GM13976 (cell line): ENCODE measurements at regions not wholly inside any gene's neighbourhood (a gene's known extent, or its start where the extent isn't known, plus 50 kb on each side); places are given as distances from the start of the nearest gene placed in this dataset.

Source experiments
- DNase-seq: peaks from one replicate; pipeline ENCODE4 v3.0.0; 2012; ENCODE audit warnings: low spot score
- CTCF ChIP-seq: IDR thresholded peaks from 2 replicates; pipeline ENCODE4 v1.5.1; 2012; ENCODE audit warnings: borderline replicate concordance, mild to moderate bottlenecking; ENCODE audit not compliant: insufficient read depth; ENCODE audit errors: extremely low read depth, missing control alignments, control extremely low read depth
- in situ Hi-C: fragments of 300-500 bp; cut with MboI; formaldehyde crosslinking; loops from one replicate; pipeline ENCODE4 v1.12.0; 2022; ENCODE audit warnings: low sequenced_read_pairs, mixed read lengths, inconsistent platforms; ENCODE audit not compliant: unreplicated experiment

DNA sequence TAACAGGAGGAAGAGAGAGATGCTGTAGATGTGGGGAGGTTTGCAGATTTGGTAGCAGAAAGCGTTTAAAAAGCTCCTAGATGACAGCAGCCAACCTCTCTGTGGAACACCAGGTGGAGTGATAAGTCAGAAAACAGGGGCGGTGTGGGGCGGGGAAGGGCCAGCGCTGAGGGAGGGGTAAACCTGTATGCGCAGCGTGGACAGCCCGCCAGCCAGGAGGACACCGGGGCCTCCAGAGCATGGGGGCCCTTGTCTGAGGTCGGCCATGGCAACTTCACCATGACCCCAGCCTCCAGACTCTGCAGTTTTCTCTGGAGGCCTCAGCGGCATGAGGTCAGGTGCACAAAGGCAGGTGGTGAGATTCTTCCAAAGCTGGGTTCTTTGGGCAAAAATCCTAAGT lies 423.7 kb downstream of the BRD1 start:
- in situ Hi-C loops = no loop called here
- no peak for DNase-seq
- TF ChIP-seq CTCF = no peak

DNA sequence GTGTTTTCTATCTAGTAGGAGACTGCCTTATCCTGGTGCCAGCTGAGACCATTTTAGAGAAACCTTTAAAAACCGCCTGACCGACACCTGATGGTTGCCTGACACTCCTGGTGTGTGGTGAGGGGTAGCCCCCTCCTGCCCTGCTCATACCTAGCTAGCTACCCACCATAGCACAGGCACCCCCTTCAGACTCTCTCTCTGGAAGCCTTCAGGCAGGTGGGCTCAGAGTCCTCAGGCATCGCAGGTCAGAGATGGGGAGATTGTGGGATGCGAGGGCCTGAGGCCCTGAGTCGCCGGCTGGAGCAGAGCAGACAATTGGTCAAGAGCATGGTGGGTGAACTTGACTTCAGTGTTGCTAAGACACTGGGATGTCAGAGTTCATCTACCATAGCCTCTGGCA lies 424.6 kb downstream of the BRD1 start:
- DNase-seq = no peak
- in situ Hi-C loops = no loop called here

DNA sequence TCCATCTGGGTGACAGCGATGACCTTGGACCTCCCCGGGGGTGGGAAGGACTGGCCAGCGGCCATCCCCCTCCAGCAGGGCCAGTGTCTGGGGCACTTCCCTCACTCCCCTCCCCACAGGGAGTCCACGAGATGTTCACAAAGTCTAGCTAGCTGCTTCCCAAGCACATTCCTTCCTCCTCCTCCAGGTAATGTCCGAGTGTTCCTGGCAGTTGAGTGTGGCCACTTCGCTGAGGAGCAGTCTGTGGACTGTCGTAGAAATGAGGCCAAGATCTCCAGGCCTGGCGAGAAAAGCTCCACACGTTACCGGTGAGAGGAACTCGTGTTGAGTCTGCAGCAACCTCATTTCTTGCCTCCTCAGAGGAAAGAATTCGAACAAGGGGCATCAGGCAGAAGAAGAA lies 425.5 kb downstream of the BRD1 start:
- no peak for TF ChIP-seq CTCF
- in situ Hi-C loops = no loop called here
- no peak for DNase-seq

More for the DNA sequence above, 424.6 kb downstream of the BRD1 start:
- no peak for TF ChIP-seq CTCF

DNA sequence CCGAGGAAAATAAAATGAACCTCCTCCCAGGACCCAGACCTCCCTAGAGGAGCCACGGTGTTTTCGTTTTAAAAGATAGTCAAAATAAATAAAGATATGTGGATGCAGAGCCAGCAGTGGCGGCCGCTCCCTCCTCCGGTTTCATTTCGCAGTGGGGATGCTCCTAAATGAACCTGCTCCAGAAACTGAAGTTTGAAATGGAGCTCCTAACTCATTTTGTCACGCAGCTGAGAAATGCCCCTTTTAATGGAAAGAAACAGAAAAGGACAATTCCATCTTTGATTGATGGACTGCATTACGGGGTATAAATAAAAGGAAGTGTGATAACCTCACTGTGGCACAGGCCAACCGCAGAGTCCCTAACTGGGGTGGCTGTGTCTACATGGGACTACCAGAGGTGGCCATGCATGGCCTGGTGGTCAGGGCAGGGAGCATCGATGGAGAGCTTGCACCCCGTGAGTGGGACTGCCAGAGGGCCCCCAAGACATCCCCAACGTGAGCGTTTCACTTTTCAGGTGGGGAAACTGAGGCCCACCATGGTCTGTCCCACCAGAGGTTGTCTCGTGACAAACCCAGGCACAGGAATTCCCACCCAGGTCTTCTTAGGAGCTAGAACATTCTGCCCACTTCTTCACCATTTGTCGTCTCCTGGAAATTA lies 426.6 kb downstream of the BRD1 start:
- TF ChIP-seq CTCF = no peak
- in situ Hi-C loops = no loop called here
- no peak for DNase-seq

DNA sequence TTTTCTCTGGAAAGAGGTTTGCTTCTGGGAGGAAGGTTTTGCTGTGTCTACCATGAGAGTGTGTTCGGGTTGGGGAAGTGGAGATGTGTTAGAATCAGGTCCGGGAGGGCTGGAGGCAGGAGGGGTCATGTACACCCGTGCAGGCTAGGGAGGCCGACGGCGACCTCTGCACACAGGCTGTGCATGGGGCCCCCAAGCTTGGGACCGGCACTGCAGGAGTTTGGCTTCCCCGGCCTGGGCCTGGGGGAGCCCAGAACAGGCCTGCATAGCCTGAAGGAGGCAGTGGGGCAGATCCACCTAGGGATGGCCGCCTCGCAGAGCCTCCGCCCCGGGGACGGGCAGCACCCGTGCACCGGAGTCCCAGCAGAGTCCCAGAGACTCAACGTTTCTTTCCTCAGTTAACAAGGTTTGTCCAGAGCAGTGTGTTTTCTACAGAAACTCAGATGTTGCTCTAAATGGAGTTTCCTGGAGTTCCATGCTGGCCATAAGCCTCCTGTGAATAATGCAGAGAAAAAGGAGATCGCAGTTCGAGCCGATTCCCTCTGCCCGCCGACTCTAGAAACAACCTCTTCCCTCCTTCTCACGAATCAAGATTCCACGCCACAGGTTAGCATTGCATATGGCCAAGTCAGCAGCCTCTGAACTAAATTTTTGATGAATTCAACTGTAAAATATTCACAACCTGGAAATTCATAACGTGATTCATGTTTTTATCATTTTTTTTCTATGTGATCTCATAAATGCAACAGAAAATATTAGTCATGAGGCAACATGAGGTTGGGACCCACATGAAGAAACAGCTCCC lies 427.3 kb downstream of the BRD1 start:
- TF ChIP-seq CTCF = no peak
- in situ Hi-C loops = no loop called here
- no peak for DNase-seq

DNA sequence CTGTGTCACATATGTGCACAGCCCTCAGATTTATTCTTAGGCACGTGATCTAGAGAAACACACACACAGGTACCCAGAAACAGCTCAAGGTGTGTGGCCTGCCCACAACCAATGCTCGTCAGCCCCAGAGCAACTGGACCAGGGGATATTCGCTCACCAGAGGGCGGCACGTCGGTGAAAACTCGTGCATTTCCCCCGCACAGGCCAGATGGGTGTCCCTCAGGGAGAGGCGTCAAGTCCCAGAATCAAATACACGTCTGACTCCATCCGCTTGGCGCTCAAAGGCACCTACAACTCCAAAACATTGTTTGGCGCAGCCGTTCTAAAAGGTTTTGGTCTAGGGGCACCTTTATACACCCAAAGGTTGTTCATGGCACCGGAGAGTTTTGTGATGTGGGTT lies 429.0 kb downstream of the BRD1 start:
- TF ChIP-seq CTCF = no peak
- no peak for DNase-seq
- in situ Hi-C loops = no loop called here
